ENCODE measurements at regions not wholly inside any gene's neighbourhood (a gene's known extent, or its start where the extent isn't known, plus 50 kb on each side); places are given as distances from the start of the nearest gene placed in this dataset.
"Not testable (repeated sequence)": the region's sequence is repeated elsewhere in the genome, so short reads cannot be mapped to it uniquely, and the experiment has no call there.

DNA sequence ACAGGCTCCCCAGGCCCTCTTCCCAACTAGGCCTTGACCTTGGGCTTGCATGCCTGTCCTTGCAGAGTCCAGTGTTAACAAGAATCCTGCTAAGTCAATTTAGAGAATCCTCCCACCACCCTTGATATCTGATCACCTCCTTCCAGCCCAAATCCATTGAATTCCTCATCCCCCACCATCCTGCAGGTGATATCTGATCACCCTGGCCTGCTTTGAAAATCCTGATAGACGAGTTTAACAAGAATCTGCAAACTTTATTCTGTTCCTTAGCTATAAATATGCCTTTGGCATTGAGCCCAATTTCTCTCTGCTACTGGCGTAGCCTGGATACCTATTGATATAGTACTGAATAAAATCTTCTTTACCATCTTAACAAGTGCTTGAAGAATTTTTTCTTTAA is 125.5 kb downstream of the DIRAS2 start:
- no peaks in the 10 kb centered on the region for H3K4me1 ChIP-seq (ENCODE audit: control insufficient read depth in 5 of 5, insufficient read depth in 5 of 5, low read length in 5 of 5)
- DNase-seq (peak in 2 of 3 donors; percentile 31 to 65), ATAC-seq (ENCODE audit: insufficient read depth, low FRiP score) (no peak)
- H3K36me3 ChIP-seq (ENCODE audit: control insufficient read depth in 4 of 4, insufficient read depth in 4 of 4, low read length in 4 of 4), result no peaks in the 10 kb centered on the region
- H3K9me3 ChIP-seq (ENCODE audit: control insufficient read depth in 4 of 4, insufficient read depth in 3 of 4, low read length in 3 of 4), result no peaks in the 10 kb centered on the region
- H3K9ac ChIP-seq (ENCODE audit: insufficient read depth in 1 of 2, low read length in 2 of 2), result no peak overlapping the region
- H3K27me3 ChIP-seq (ENCODE audit: control insufficient read depth in 3 of 3, insufficient read depth in 3 of 3, low read length in 2 of 3), result no peaks in the 10 kb centered on the region
- no peak overlapping the region for H3K27ac ChIP-seq (ENCODE audit: low read depth in 1 of 2, low read length in 1 of 2)
- 49 to 76% methylated on average over 2 of the region's 2 CpGs for WGBS, 2 donors
- no peak overlapping the region for H3K4me3 ChIP-seq
- TF ChIP-seq CTCF (IDR thresholded peaks at IDR 0.05; ENCODE audit: control extremely low read depth, extremely low read depth), result no peak

DNA sequence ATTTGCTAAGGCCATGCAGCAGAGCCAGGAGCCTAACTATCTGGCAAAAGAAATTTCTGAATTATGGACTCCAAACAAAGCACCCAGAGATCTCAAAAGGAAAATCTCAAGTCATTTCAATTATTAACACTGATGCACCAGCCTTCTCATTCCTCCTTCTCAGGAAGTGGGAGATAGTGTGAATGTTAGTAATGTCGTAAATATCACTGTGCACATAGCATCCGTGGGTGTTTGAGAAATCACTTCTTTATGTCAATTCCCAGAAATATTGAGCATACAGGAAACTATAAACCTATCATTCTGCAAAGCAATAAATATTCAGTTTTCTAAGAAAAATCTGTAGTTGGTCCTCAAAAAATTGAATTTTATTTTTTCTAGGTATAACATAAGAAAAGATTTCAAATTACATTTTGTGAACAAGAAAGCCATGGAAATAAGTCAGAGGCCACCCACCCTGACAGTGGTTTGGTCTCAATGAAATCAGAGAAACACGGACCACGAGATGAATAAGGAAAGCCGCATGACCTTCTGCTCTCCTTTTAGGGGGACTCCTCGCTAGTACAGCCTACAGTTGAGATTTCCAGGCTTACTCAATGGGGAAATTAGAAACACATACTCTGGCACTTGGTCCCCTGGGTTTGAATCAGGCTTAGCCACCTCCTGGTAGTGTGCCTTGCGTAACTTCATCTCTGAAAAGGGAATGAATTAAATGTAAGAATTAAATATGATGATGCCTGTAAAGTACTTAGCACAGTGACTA is 120.6 kb downstream of the DIRAS2 start:
- Histone ChIP-seq H3K27me3 (ENCODE audit: control insufficient read depth in 3 of 3, insufficient read depth in 3 of 3, low read length in 2 of 3) (no peaks in the 10 kb centered on the region), H3K9ac (ENCODE audit: insufficient read depth in 1 of 2, low read length in 2 of 2) (no peak overlapping the region), H3K9me3 (ENCODE audit: control insufficient read depth in 4 of 4, insufficient read depth in 3 of 4, low read length in 3 of 4) (no peaks in the 10 kb centered on the region), H3K4me3 (no peak overlapping the region), H3K36me3 (ENCODE audit: control insufficient read depth in 4 of 4, insufficient read depth in 4 of 4, low read length in 4 of 4) (no peaks in the 10 kb centered on the region), H3K4me1 (ENCODE audit: control insufficient read depth in 5 of 5, insufficient read depth in 5 of 5, low read length in 5 of 5) (no peaks in the 10 kb centered on the region), H3K27ac (ENCODE audit: low read depth in 1 of 2, low read length in 1 of 2) (no peak overlapping the region)
- WGBS, 2 donors, result 80 to 83% methylated on average over 7 of the region's 7 CpGs
- no peak for TF ChIP-seq CTCF (IDR thresholded peaks at IDR 0.05; ENCODE audit: control extremely low read depth, extremely low read depth)
- ATAC-seq (ENCODE audit: insufficient read depth, low FRiP score), result no peak
- no peak for DNase-seq

DNA sequence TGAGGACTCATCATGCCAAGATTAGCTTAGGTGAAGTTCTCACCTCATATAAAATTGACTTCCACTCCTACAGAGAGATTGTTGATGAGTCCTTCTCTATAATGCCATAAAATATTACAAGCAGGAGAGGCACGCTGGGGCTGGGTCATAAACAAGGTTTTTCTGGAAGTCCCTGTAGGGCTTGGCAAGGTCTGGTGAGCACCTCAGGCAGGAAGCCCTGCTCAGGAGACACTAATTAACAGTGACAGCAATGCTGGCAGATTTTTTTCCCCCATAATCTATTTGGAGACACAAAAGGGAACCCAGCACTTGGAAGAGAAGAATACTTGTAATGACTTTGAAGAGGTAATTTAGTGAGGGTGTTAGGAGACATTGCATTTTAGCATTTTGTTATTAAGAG is 118.7 kb downstream of the DIRAS2 start:
- no peaks in the 10 kb centered on the region for H3K27me3 ChIP-seq (ENCODE audit: control insufficient read depth in 3 of 3, insufficient read depth in 3 of 3, low read length in 2 of 3)
- ATAC-seq (ENCODE audit: insufficient read depth, low FRiP score) (no peak), DNase-seq (no peak)
- no peak for TF ChIP-seq CTCF (IDR thresholded peaks at IDR 0.05; ENCODE audit: control extremely low read depth, extremely low read depth)
- H3K4me1 ChIP-seq (ENCODE audit: control insufficient read depth in 5 of 5, insufficient read depth in 5 of 5, low read length in 5 of 5), result no peaks in the 10 kb centered on the region
- H3K27ac ChIP-seq (ENCODE audit: low read depth in 1 of 2, low read length in 1 of 2), result no peak overlapping the region
- H3K9ac ChIP-seq (ENCODE audit: insufficient read depth in 1 of 2, low read length in 2 of 2), result no peak overlapping the region
- H3K36me3 ChIP-seq (ENCODE audit: control insufficient read depth in 4 of 4, insufficient read depth in 4 of 4, low read length in 4 of 4), result no peaks in the 10 kb centered on the region
- peaks cover 0 to 5% (median 0%) of the 10 kb centered on the region in 4 donors for H3K9me3 ChIP-seq (ENCODE audit: control insufficient read depth in 4 of 4, insufficient read depth in 3 of 4, low read length in 3 of 4)
- H3K4me3 ChIP-seq, result no peak overlapping the region
- WGBS, 2 donors, result 35 to 53% methylated on average over 1 of the region's 1 CpG

DNA sequence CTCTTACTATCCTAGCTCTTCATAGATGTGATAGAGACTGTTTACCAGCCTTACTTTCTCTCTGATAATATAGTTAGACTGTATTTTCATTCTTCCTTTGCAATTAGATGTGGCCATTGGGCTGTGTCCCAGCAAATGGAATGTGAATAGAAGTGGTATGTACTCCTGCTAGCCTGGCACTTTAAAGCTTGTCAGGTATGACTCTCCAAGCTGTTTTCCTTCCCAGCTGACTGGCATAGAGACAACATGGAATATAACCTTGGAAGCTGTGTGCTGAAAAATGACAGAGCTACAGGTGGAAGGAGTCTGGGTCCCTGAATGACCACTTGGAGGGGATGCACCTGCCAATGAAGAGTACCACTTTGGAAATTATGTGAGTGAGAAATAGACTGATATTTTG is 116.2 kb downstream of the DIRAS2 start:
- Histone ChIP-seq H3K27me3 (ENCODE audit: control insufficient read depth in 3 of 3, insufficient read depth in 3 of 3, low read length in 2 of 3) (peaks cover 0 to under 1% (median 0%) of the 10 kb centered on the region in 3 donors), H3K4me1 (ENCODE audit: control insufficient read depth in 5 of 5, insufficient read depth in 5 of 5, low read length in 5 of 5) (no peaks in the 10 kb centered on the region), H3K9ac (ENCODE audit: insufficient read depth in 1 of 2, low read length in 2 of 2) (no peak overlapping the region), H3K36me3 (ENCODE audit: control insufficient read depth in 4 of 4, insufficient read depth in 4 of 4, low read length in 4 of 4) (no peaks in the 10 kb centered on the region), H3K4me3 (no peak overlapping the region), H3K9me3 (ENCODE audit: control insufficient read depth in 4 of 4, insufficient read depth in 3 of 4, low read length in 3 of 4) (peaks cover 0 to 5% (median 0%) of the 10 kb centered on the region in 4 donors), H3K27ac (ENCODE audit: low read depth in 1 of 2, low read length in 1 of 2) (no peak overlapping the region)
- no peak for DNase-seq
- no peak for TF ChIP-seq CTCF (IDR thresholded peaks at IDR 0.05; ENCODE audit: control extremely low read depth, extremely low read depth)
- ATAC-seq (ENCODE audit: insufficient read depth, low FRiP score), result no peak

DNA sequence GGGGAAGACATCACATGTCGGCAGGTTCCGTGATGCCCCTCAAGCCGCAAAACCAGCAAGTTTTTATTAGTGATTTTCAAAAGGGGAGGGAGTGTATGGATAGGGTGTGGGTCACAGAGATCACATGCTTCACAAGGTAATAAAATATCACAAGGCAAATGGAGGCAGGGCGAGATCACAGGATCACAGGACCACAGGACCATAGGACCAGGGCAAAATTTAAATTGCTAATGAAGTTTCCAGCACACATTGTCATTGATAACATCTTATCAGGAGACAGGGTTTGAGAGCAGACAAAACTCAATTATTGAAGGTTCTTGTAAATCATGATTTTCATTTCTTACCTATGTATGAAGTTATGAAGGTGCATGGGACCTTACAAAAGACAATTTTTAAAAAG is 106.5 kb downstream of the DIRAS2 start:
- H3K9ac ChIP-seq (ENCODE audit: insufficient read depth in 1 of 2, low read length in 2 of 2); H3K4me1 ChIP-seq (ENCODE audit: control insufficient read depth in 5 of 5, insufficient read depth in 5 of 5, low read length in 5 of 5); H3K27me3 ChIP-seq (ENCODE audit: control insufficient read depth in 3 of 3, insufficient read depth in 3 of 3, low read length in 2 of 3); ATAC-seq (ENCODE audit: insufficient read depth, low FRiP score); H3K9me3 ChIP-seq (ENCODE audit: control insufficient read depth in 4 of 4, insufficient read depth in 3 of 4, low read length in 3 of 4); DNase-seq; H3K36me3 ChIP-seq (ENCODE audit: control insufficient read depth in 4 of 4, insufficient read depth in 4 of 4, low read length in 4 of 4); H3K4me3 ChIP-seq; H3K27ac ChIP-seq (ENCODE audit: low read depth in 1 of 2, low read length in 1 of 2): not testable (repeated sequence)
- WGBS, 2 donors, result 80 to 83% methylated on average over 4 of the region's 4 CpGs
